SK-N-SH treated with all-trans-retinoic acid at 6 μM for 48 hours (cell line): ENCODE measurements at regions not wholly inside any gene's neighbourhood (a gene's known extent, or its start where the extent isn't known, plus 50 kb on each side); places are given as distances from the start of the nearest gene placed in this dataset.

ENCODE experiments used
- ATAC-seq: fragments of 200-7000 bp; cut with Tn5 transposase; 3 replicates; pipeline ENCODE4 v1.9.1; 2020; ENCODE audit warnings: mild to moderate bottlenecking, moderate library complexity
- ARNTL ChIP-seq: fragments of 450-650 bp; formaldehyde crosslinking; IDR thresholded peaks from 2 replicates; pipeline ENCODE4 v1.5.0; 2020; ENCODE audit warnings: low read depth, mild to moderate bottlenecking, moderate library complexity, borderline replicate concordance
- CSDC2 ChIP-seq: fragments of 250-450 bp; sonication (Bioruptor Pico); IDR thresholded peaks from 2 replicates; pipeline ENCODE4 v1.5.0; 2020; ENCODE audit warnings: mild to moderate bottlenecking, moderate library complexity
- ESRRG ChIP-seq: fragments of 250-450 bp; sonication (Bioruptor Pico); IDR thresholded peaks from 2 replicates; pipeline ENCODE4 v1.6.1; 2021; ENCODE audit warnings: mild to moderate bottlenecking
- GLIS3 ChIP-seq: fragments of 250-450 bp; sonication (Bioruptor Pico); IDR thresholded peaks from 2 replicates; pipeline ENCODE4 v1.5.0; 2020; ENCODE audit warnings: mild to moderate bottlenecking, moderate library complexity
- ISL1 ChIP-seq: fragments of 250-450 bp; sonication (Bioruptor Pico); IDR thresholded peaks from 2 replicates; pipeline ENCODE4 v2.1.2; 2022; ENCODE audit warnings: mild to moderate bottlenecking, moderate library complexity
- OSR1 ChIP-seq: fragments of 250-450 bp; sonication (Bioruptor Pico); IDR thresholded peaks from 2 replicates; pipeline ENCODE4 v1.8.0; 2022; ENCODE audit warnings: moderate library complexity, mild to moderate bottlenecking, inconsistent platforms
- PPARA ChIP-seq: fragments of 250-450 bp; sonication (Bioruptor Pico); IDR thresholded peaks from 2 replicates; pipeline ENCODE4 v1.5.0; 2020; ENCODE audit warnings: mild to moderate bottlenecking, borderline replicate concordance
- SNAI2 ChIP-seq: fragments of 250-450 bp; sonication (Bioruptor Pico); IDR thresholded peaks from 2 replicates; pipeline ENCODE4 v1.5.0; 2020; ENCODE audit warnings: mild to moderate bottlenecking, moderate library complexity
- TCF4 ChIP-seq: fragments of 250-450 bp; sonication (Bioruptor Pico); IDR thresholded peaks from 2 replicates; pipeline ENCODE4 v1.8.0; 2021; ENCODE audit warnings: mild to moderate bottlenecking, moderate library complexity, borderline replicate concordance
- TOX ChIP-seq: fragments of 250-450 bp; sonication (Bioruptor Pico); IDR thresholded peaks from 2 replicates; pipeline ENCODE4 v1.8.0; 2021; ENCODE audit warnings: mild to moderate bottlenecking, moderate library complexity, borderline replicate concordance
- ZFP3 ChIP-seq: fragments of 250-450 bp; sonication (Bioruptor Pico); IDR thresholded peaks from 2 replicates; pipeline ENCODE4 v1.5.0; 2020; ENCODE audit warnings: mild to moderate bottlenecking, moderate library complexity
- ZFP30 ChIP-seq: fragments of 450-650 bp; formaldehyde crosslinking; IDR thresholded peaks from 2 replicates; pipeline ENCODE4 v1.5.0; 2022; ENCODE audit warnings: mild to moderate bottlenecking, moderate library complexity
- ZNF565 ChIP-seq: fragments of 450-650 bp; formaldehyde crosslinking; conservative IDR thresholded peaks from 2 replicates; pipeline ENCODE4 v1.5.0; 2020; ENCODE audit warnings: low read depth, mild to moderate bottlenecking, moderate library complexity
- ZNF70 ChIP-seq: fragments of 450-650 bp; formaldehyde crosslinking; IDR thresholded peaks from 2 replicates; pipeline ENCODE4 v1.5.0; 2020; ENCODE audit warnings: mild to moderate bottlenecking, moderate library complexity
- TF ChIP-seq, protein P1 (sequence below): fragments of 250-450 bp; sonication (Bioruptor Pico); IDR thresholded peaks from 2 replicates; pipeline ENCODE4 v1.5.1; 2021; ENCODE audit warnings: mild to moderate bottlenecking, moderate library complexity
- TF ChIP-seq, protein P2 (sequence below): fragments of 250-450 bp; sonication (Bioruptor Pico); IDR thresholded peaks from 2 replicates; pipeline ENCODE4 v1.8.0; 2020; ENCODE audit warnings: mild to moderate bottlenecking, moderate library complexity, borderline replicate concordance
- TF ChIP-seq, protein P3 (sequence below): fragments of 250-450 bp; sonication (Bioruptor Pico); IDR thresholded peaks from 2 replicates; pipeline ENCODE4 v1.8.0; 2021; ENCODE audit warnings: low read depth, mild to moderate bottlenecking, moderate library complexity, borderline replicate concordance
- TF ChIP-seq, protein P4 (sequence below): fragments of 250-450 bp; sonication (Bioruptor Pico); IDR thresholded peaks from 2 replicates; pipeline ENCODE4 v1.5.0; 2020; ENCODE audit warnings: mild to moderate bottlenecking, moderate library complexity
- TF ChIP-seq, protein P5 (sequence below): fragments of 250-450 bp; sonication (Bioruptor Pico); IDR thresholded peaks from 2 replicates; pipeline ENCODE4 v1.5.1; 2020; ENCODE audit warnings: low read depth, mild to moderate bottlenecking, moderate library complexity

DNA sequence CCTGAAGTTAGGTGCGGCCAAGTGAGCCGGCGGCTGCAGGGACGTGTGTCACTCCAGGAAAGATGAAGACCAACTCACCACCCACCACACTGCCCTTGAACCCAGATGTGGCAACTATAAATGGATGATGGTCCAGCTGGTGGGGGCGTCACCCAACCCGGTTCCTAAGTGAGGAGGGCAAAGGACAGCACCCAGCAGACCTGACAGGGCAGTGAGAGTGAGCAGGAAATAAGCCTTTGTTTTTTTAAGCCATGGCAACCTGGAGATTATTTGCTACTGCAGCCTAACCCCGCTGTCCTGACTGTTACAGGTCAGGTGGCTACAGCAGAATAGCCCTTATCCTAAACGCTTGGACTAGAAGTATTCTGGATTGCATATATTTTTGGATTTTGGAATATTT lies 228.9 kb downstream of the CTTN start (continued):
- TF ChIP-seq, protein P1, sequence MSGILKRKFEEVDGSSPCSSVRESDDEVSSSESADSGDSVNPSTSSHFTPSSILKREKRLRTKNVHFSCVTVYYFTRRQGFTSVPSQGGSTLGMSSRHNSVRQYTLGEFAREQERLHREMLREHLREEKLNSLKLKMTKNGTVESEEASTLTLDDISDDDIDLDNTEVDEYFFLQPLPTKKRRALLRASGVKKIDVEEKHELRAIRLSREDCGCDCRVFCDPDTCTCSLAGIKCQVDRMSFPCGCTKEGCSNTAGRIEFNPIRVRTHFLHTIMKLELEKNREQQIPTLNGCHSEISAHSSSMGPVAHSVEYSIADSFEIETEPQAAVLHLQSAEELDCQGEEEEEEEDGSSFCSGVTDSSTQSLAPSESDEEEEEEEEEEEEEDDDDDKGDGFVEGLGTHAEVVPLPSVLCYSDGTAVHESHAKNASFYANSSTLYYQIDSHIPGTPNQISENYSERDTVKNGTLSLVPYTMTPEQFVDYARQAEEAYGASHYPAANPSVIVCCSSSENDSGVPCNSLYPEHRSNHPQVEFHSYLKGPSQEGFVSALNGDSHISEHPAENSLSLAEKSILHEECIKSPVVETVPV (CRISPR knock-in tag) = no peak
- TF ChIP-seq, protein P2, sequence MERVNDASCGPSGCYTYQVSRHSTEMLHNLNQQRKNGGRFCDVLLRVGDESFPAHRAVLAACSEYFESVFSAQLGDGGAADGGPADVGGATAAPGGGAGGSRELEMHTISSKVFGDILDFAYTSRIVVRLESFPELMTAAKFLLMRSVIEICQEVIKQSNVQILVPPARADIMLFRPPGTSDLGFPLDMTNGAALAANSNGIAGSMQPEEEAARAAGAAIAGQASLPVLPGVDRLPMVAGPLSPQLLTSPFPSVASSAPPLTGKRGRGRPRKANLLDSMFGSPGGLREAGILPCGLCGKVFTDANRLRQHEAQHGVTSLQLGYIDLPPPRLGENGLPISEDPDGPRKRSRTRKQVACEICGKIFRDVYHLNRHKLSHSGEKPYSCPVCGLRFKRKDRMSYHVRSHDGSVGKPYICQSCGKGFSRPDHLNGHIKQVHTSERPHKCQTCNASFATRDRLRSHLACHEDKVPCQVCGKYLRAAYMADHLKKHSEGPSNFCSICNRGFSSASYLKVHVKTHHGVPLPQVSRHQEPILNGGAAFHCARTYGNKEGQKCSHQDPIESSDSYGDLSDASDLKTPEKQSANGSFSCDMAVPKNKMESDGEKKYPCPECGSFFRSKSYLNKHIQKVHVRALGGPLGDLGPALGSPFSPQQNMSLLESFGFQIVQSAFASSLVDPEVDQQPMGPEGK (CRISPR knock-in tag) = no peak
- no peak for TF ChIP-seq PPARA (CRISPR knock-in tag)

DNA sequence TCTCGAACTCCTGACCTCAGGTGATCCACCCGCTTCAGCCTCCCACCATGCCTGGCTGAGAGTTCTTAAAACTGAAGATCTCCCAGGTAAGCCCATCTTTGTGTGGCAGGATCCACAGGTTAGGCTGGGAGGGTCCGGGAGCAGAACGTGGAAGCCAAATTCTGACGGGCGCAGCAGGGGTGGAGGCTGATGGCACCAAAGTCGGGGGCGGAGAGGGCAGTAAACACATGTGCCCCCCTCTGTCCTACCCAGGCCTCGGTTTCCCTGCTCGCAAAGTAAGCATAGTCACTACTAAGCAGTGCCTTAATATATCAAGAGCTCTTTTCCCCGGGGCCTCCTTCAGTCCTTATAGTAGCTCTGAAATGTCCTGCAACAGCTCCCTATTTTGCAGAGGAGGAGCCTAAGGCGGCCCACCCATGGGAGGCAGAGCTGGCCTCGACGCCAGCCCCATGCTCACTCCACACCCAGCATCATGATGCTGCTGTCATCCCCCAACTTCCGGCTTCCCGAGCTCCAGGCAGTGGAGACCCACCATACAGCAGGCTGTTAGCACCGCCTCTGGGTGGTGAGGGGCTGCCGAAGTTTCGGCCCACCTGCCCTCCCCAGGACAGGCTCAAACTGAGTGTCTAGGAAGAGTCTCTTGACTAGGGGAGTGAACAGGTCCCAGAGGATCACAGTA lies 230.0 kb downstream of the CTTN start:
- no peak for ATAC-seq
- TF ChIP-seq ARNTL (CRISPR knock-in tag) (no peak), ZNF565 (no peak), ZNF70 (CRISPR knock-in tag) (no peak), ISL1 (CRISPR knock-in tag) (no peak), CSDC2 (CRISPR knock-in tag) (no peak), GLIS3 (CRISPR knock-in tag) (no peak), OSR1 (CRISPR knock-in tag) (no peak), ZFP3 (no peak), ZFP30 (CRISPR knock-in tag) (no peak), TOX (CRISPR knock-in tag) (no peak), ESRRG (no peak), TCF4 (CRISPR knock-in tag) (no peak), SNAI2 (CRISPR knock-in tag) (no peak)
- TF ChIP-seq, protein P3, sequence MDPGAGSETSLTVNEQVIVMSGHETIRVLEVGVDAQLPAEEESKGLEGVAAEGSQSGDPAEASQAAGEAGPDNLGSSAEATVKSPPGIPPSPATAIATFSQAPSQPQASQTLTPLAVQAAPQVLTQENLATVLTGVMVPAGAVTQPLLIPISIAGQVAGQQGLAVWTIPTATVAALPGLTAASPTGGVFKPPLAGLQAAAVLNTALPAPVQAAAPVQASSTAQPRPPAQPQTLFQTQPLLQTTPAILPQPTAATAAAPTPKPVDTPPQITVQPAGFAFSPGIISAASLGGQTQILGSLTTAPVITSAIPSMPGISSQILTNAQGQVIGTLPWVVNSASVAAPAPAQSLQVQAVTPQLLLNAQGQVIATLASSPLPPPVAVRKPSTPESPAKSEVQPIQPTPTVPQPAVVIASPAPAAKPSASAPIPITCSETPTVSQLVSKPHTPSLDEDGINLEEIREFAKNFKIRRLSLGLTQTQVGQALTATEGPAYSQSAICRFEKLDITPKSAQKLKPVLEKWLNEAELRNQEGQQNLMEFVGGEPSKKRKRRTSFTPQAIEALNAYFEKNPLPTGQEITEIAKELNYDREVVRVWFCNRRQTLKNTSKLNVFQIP (CRISPR knock-in tag) = no peak
- TF ChIP-seq, protein P4, sequence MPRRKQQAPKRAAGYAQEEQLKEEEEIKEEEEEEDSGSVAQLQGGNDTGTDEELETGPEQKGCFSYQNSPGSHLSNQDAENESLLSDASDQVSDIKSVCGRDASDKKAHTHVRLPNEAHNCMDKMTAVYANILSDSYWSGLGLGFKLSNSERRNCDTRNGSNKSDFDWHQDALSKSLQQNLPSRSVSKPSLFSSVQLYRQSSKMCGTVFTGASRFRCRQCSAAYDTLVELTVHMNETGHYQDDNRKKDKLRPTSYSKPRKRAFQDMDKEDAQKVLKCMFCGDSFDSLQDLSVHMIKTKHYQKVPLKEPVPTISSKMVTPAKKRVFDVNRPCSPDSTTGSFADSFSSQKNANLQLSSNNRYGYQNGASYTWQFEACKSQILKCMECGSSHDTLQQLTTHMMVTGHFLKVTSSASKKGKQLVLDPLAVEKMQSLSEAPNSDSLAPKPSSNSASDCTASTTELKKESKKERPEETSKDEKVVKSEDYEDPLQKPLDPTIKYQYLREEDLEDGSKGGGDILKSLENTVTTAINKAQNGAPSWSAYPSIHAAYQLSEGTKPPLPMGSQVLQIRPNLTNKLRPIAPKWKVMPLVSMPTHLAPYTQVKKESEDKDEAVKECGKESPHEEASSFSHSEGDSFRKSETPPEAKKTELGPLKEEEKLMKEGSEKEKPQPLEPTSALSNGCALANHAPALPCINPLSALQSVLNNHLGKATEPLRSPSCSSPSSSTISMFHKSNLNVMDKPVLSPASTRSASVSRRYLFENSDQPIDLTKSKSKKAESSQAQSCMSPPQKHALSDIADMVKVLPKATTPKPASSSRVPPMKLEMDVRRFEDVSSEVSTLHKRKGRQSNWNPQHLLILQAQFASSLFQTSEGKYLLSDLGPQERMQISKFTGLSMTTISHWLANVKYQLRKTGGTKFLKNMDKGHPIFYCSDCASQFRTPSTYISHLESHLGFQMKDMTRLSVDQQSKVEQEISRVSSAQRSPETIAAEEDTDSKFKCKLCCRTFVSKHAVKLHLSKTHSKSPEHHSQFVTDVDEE (CRISPR knock-in tag) = no peak
- TF ChIP-seq, protein P2 (CRISPR knock-in tag) = no peak
- TF ChIP-seq, protein P5, sequence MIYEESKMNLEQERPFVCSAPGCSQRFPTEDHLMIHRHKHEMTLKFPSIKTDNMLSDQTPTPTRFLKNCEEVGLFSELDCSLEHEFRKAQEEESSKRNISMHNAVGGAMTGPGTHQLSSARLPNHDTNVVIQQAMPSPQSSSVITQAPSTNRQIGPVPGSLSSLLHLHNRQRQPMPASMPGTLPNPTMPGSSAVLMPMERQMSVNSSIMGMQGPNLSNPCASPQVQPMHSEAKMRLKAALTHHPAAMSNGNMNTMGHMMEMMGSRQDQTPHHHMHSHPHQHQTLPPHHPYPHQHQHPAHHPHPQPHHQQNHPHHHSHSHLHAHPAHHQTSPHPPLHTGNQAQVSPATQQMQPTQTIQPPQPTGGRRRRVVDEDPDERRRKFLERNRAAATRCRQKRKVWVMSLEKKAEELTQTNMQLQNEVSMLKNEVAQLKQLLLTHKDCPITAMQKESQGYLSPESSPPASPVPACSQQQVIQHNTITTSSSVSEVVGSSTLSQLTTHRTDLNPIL (CRISPR knock-in tag) = no peak
- TF ChIP-seq, all 23 proteins: peak for 0
